ENCODE measurements at regions not wholly inside any gene's neighbourhood (a gene's known extent, or its start where the extent isn't known, plus 50 kb on each side); places are given as distances from the start of the nearest gene placed in this dataset.

DNA sequence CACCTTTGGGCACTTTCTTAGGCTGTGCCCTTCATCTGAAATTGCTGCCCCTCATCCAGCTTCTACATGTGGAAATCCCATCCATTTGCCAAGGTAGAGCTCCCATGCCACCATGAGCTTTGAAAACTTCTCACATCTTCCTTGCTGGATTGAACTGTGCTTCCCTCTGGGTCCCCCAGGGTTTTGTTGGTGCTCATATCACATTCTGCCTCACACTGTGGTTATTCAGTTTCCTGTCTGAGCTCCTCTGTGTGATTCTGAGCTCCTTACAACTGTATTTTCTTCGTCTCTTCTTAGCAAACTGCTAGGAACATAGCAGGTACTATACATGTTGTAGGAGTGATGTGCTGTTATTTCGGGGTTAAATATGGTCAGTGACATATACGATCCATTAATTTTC, 74.9 kb upstream of the KL start:
- TF ChIP-seq, protein P1, sequence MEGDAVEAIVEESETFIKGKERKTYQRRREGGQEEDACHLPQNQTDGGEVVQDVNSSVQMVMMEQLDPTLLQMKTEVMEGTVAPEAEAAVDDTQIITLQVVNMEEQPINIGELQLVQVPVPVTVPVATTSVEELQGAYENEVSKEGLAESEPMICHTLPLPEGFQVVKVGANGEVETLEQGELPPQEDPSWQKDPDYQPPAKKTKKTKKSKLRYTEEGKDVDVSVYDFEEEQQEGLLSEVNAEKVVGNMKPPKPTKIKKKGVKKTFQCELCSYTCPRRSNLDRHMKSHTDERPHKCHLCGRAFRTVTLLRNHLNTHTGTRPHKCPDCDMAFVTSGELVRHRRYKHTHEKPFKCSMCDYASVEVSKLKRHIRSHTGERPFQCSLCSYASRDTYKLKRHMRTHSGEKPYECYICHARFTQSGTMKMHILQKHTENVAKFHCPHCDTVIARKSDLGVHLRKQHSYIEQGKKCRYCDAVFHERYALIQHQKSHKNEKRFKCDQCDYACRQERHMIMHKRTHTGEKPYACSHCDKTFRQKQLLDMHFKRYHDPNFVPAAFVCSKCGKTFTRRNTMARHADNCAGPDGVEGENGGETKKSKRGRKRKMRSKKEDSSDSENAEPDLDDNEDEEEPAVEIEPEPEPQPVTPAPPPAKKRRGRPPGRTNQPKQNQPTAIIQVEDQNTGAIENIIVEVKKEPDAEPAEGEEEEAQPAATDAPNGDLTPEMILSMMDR (IDR thresholded peaks at IDR 0.05; ENCODE audit: insufficient read depth, low read depth, low read length, missing control alignments), result no peak
- DNase-seq (ENCODE audit: low read depth), result no peak
- H3K4me3 ChIP-seq (ENCODE audit: low read length), result no peak overlapping the region

DNA sequence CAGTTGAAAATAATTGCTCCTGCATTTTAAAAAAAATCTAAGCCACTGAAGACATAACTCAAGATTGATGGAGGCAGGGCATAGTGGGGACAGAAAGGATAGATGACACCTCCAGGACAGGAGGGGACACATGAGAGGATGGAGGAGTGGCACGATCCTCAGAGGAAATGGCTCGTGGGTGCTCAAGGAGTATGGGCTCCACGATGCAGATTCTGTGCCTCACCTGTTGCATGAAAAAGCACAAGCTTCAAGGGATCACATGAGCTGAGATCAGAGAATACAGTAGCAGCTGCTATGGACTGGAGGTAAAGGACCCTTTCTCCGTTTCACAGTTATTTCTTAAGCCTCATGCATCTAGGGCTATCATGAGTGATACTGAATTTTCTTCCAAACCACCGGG, 69.7 kb upstream of the KL start:
- H3K4me3 ChIP-seq (ENCODE audit: low read length), result no peak overlapping the region
- TF ChIP-seq, protein P1 (IDR thresholded peaks at IDR 0.05; ENCODE audit: insufficient read depth, low read depth, low read length, missing control alignments), result no peak
- no peak for DNase-seq (ENCODE audit: low read depth)

DNA sequence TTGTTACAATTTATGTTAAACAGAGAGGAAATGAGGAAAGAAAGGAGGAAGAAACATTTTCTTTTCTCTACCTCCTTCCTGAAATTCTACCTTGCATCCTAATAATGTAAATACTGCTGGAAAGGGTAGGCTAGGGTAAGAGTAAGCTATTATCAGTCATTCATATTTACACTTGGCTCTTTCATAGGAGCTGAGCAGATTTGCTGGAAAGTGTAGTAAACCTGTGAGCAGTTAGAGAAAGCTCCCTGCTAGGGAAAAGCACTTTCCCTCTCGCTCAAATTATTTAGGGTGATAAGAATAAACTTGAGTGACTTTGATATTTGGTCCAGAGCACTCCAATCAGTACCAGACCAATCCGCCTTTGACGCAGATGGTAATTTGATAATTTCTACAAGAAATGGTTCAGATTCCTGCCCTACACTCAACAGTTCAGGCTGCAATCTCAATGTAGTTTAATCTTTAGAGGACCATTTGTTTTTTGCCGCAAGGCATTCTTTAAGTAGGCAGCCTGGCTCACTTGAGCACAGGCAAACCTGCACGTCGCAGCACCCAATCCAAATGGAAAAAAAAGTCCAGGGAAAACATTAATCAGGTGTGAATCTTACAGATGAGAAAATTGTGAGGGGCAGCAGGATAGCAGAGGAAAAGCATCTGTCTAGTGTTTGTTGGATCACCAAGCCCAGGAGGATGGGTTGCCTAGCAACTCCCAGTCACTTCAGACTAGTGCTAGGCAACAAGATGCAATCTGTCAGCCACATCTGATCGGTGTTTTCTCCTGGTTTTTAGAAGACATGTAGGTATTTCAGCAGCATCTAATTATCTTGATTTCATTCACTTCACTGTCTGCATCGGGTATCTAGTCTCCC, 68.6 kb upstream of the KL start:
- no peak overlapping the region for H3K4me3 ChIP-seq (ENCODE audit: low read length)
- DNase-seq (ENCODE audit: low read depth), result no peak
- TF ChIP-seq, protein P1 (IDR thresholded peaks at IDR 0.05; ENCODE audit: insufficient read depth, low read depth, low read length, missing control alignments), result no peak

GRCh38 chr13:32949820-32950219, 66.4 kb upstream of the KL start:
- H3K4me3 ChIP-seq (ENCODE audit: low read length), result no peak overlapping the region
- TF ChIP-seq, protein P1 (IDR thresholded peaks at IDR 0.05; ENCODE audit: insufficient read depth, low read depth, low read length, missing control alignments), result no peak
- no peak for DNase-seq (ENCODE audit: low read depth)

DNA sequence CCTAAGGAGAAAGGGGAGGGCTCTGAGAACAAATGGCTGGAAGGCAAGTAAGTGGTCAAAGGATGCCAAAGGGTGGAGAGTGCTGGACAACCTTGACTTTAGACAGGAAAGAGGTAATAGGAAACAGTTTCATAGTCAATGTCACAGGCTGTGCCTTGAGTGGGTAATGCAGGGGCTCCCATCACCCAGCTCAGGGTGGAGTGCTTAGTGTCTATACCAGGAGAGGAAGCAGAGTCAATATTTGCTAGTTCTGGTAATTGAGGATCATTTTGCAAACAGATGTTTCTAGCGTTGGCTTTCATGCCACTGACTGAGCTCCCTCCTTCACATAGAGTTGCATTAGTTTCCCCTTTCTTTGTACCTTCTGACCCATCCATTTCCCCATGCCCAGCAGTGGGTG, 64.6 kb upstream of the KL start:
- no peak overlapping the region for H3K4me3 ChIP-seq (ENCODE audit: low read length)
- TF ChIP-seq, protein P1 (IDR thresholded peaks at IDR 0.05; ENCODE audit: insufficient read depth, low read depth, low read length, missing control alignments), result no peak

DNA sequence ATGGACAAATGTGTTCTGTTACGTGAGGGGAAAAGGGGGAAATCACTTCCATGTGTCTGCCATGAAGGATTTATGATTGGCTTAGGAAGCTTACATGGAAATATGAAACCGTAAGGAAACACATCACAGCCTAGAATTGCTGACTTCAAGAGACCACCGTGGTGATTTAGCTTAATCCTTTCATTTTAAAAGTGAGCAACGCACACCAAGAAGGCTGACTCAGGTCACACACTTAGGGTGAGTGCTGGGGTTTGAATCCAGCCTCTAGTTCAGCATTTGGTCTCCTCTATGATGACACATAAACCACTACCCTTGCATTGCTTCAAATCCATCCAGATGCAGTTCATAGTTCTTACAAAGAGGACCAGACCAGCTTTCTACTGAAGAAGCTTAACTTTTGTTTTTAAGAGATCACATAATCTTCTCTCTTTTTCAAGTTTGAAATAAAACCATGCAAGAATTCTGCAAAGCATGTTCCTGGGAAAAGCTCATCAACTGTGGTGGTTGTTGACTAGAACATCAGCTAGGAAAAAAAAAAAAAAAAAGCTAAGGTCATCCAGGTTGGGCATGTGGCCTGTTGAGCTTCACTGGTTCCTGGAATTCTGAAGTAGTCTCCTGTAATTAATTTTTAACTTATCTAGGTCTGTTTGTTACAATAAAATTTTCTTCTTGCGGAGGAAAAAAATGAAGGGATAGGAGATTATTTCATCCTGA, 60.2 kb upstream of the KL start:
- DNase-seq (ENCODE audit: low read depth), result no peak
- no peak overlapping the region for H3K4me3 ChIP-seq (ENCODE audit: low read length)
- TF ChIP-seq, protein P1 (IDR thresholded peaks at IDR 0.05; ENCODE audit: insufficient read depth, low read depth, low read length, missing control alignments), result no peak

More for the DNA sequence above, 64.6 kb upstream of the KL start:
- DNase-seq (ENCODE audit: low read depth), result no peak

All from epithelial cell of esophagus (primary cell).